ENCODE measurements at regions not wholly inside any gene's neighbourhood (a gene's known extent, or its start where the extent isn't known, plus 50 kb on each side); places are given as distances from the start of the nearest gene placed in this dataset.

DNA sequence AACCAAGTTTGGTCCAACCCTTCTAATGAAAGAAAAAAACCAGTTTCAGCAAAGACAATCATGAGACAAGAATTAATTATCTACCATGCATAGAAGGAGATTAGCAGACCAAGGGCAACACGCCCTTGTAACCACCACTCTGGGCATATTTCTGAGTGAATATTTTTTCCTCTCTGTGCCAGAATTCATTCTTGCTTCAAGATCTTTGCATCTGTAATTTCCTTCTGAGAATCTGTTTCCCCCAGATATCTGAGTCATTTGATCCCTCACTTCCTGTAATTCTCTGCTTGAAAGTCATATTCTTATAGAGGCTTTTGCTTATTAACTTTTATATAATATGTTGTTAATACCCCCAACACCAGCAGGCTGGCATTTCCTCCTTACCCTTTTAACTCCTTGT lies 243.7 kb downstream of the SLC16A7 start:
- Histone ChIP-seq H3K27ac (ENCODE audit: low read depth, low read length) (no peak overlapping the region), H3K27me3 (ENCODE audit: control insufficient read depth in 2 of 2, insufficient read depth in 2 of 2, low read length in 2 of 2) (no peaks in the 10 kb centered on the region), H3K9me3 (ENCODE audit: control insufficient read depth in 2 of 3, low read length in 3 of 3) (no peaks in the 10 kb centered on the region), H3K36me3 (ENCODE audit: control insufficient read depth in 2 of 3, insufficient read depth in 3 of 3, low read length in 3 of 3) (no peaks in the 10 kb centered on the region), H3K4me3 (ENCODE audit: low read length) (no peak overlapping the region), H3K4me1 (ENCODE audit: control insufficient read depth in 2 of 2, insufficient read depth in 2 of 2, low read length in 2 of 2) (no peaks in the 10 kb centered on the region)
- ATAC-seq, result no peak
- CTCF ChIA-PET, result no interaction called here
- peaks cover 5 to 32% (median 14%) of the 10 kb centered on the region in 5 donors for H3K27me3 Mint-ChIP-seq
- DNase-seq, result no peak
- no peak overlapping the region for H3K27ac Mint-ChIP-seq
- H3K4me1 Mint-ChIP-seq, result no peaks in the 10 kb centered on the region
- POLR2A ChIA-PET, result no interaction called here
- intact Hi-C loops (cut with micrococcal nuclease), result no loop called here
- no peak overlapping the region for H3K4me3 Mint-ChIP-seq
- H3K9me3 Mint-ChIP-seq, result no peaks in the 10 kb centered on the region
- no peaks in the 10 kb centered on the region for H3K36me3 Mint-ChIP-seq

DNA sequence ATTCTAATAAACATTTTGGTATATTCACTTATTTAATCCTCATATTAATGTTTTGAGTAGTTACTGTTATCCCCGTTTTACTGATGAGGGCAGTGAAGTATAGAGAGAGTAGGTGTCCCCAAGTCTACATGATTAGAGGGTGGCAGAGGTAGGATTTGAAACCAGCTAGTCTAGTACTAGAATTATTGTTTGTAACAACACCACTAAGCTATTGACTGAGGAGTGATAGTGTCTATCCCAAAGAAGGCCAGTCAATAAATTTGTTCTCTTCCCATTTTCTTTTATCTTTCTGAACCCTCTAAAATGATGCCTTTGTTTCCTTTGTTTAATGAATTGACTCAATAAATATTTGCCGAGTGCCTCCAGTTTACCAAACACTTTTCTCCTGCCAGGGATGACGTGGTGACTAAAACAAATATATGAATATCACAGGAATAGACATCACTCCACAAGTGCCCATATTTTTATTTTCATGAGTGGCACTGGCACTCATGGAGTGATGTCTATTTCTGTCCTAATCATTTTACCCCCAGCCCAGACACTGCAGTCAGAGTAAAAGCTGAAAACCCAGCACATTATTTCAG lies 247.5 kb downstream of the SLC16A7 start:
- DNase-seq (no peak), ATAC-seq (no peak)
- Mint-ChIP-seq H3K27ac (no peak overlapping the region), H3K27me3 (peaks cover 6 to 39% (median 18%) of the 10 kb centered on the region in 5 donors), H3K36me3 (no peaks in the 10 kb centered on the region), H3K9me3 (no peaks in the 10 kb centered on the region), H3K4me1 (no peaks in the 10 kb centered on the region), H3K4me3 (no peak overlapping the region)
- Histone ChIP-seq H3K4me1 (ENCODE audit: control insufficient read depth in 2 of 2, insufficient read depth in 2 of 2, low read length in 2 of 2) (no peaks in the 10 kb centered on the region), H3K4me3 (ENCODE audit: low read length) (no peak overlapping the region), H3K36me3 (ENCODE audit: control insufficient read depth in 2 of 3, insufficient read depth in 3 of 3, low read length in 3 of 3) (no peaks in the 10 kb centered on the region), H3K27ac (ENCODE audit: low read depth, low read length) (no peak overlapping the region), H3K27me3 (ENCODE audit: control insufficient read depth in 2 of 2, insufficient read depth in 2 of 2, low read length in 2 of 2) (no peaks in the 10 kb centered on the region), H3K9me3 (ENCODE audit: control insufficient read depth in 2 of 3, low read length in 3 of 3) (no peaks in the 10 kb centered on the region)
- CTCF ChIA-PET, result interaction anchor here (1.0 kb wide), 1 partner anchor 8 kb away, joined by 3 read pairs; no protein-coding TSS in a partner anchor
- intact Hi-C loops (cut with micrococcal nuclease), result no loop called here
- POLR2A ChIA-PET, result no interaction called here

DNA sequence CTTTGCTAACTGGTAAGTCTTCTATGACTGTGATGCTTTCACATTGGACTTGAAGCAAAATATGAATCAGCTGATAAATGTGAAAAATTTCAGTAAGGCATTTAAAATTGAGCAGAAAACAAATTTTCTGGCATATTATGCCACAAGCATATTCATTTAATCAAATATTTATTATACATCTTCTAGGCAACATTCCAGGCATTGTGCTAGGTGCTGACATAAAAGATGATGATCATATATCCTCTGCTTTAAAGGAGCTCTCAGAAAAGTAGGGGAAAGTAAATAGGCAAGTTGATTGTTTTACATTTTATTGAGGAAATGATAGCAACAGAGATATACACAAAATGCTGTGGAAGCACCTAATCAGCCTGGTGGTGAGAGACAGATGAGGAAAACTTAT lies 248.9 kb downstream of the SLC16A7 start:
- intact Hi-C loops (cut with micrococcal nuclease), result no loop called here
- Histone ChIP-seq H3K4me1 (ENCODE audit: control insufficient read depth in 2 of 2, insufficient read depth in 2 of 2, low read length in 2 of 2) (no peaks in the 10 kb centered on the region), H3K27me3 (ENCODE audit: control insufficient read depth in 2 of 2, insufficient read depth in 2 of 2, low read length in 2 of 2) (no peaks in the 10 kb centered on the region), H3K4me3 (ENCODE audit: low read length) (no peak overlapping the region), H3K9me3 (ENCODE audit: control insufficient read depth in 2 of 3, low read length in 3 of 3) (no peaks in the 10 kb centered on the region), H3K36me3 (ENCODE audit: control insufficient read depth in 2 of 3, insufficient read depth in 3 of 3, low read length in 3 of 3) (no peaks in the 10 kb centered on the region), H3K27ac (ENCODE audit: low read depth, low read length) (no peak overlapping the region)
- no peaks in the 10 kb centered on the region for H3K36me3 Mint-ChIP-seq
- DNase-seq (no peak), ATAC-seq (no peak)
- peaks cover 0 to 31% (median 13%) of the 10 kb centered on the region in 5 donors for H3K27me3 Mint-ChIP-seq
- no peaks in the 10 kb centered on the region for H3K4me1 Mint-ChIP-seq
- H3K9me3 Mint-ChIP-seq, result no peaks in the 10 kb centered on the region
- H3K4me3 Mint-ChIP-seq, result no peak overlapping the region
- POLR2A ChIA-PET, result no interaction called here
- H3K27ac Mint-ChIP-seq, result no peak overlapping the region
- CTCF ChIA-PET, result interaction anchor here (1.0 kb wide), 1 partner anchor 10 kb away, joined by 3 read pairs; no protein-coding TSS in a partner anchor

DNA sequence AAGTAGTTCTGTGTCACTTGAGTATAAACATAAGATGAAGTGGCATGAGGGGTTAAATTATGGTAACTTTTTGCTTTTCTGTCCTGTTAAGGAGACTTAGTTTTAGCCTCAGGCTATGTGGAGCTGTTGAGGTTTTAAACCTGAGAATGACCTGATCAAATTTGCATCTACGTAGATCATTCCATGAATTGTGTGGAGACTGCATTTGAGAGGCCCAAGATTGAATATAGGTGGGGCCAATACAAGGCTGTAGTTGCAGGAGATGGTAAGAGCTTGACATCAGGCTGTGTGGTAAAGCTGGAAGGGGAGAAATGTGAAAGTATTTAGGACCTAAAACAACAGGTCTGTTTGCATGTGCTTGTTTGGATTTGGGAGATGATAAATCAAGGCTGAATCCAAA lies 249.5 kb downstream of the SLC16A7 start:
- ATAC-seq, result no peak
- ChIA-PET CTCF (no interaction called here), POLR2A (no interaction called here)
- no peak overlapping the region for H3K27ac ChIP-seq (ENCODE audit: low read depth, low read length)
- Mint-ChIP-seq H3K9me3 (peaks cover 0 to 4% (median 0%) of the 10 kb centered on the region in 11 donors), H3K4me1 (no peaks in the 10 kb centered on the region), H3K36me3 (no peaks in the 10 kb centered on the region), H3K27ac (no peak overlapping the region), H3K4me3 (no peak overlapping the region), H3K27me3 (peaks cover 0 to 31% (median 13%) of the 10 kb centered on the region in 5 donors)
- intact Hi-C loops (cut with micrococcal nuclease), result no loop called here
- no peaks in the 10 kb centered on the region for H3K36me3 ChIP-seq (ENCODE audit: control insufficient read depth in 2 of 3, insufficient read depth in 3 of 3, low read length in 3 of 3)
- no peak overlapping the region for H3K4me3 ChIP-seq (ENCODE audit: low read length)
- DNase-seq, result no peak
- H3K4me1 ChIP-seq (ENCODE audit: control insufficient read depth in 2 of 2, insufficient read depth in 2 of 2, low read length in 2 of 2), result no peaks in the 10 kb centered on the region
- no peaks in the 10 kb centered on the region for H3K27me3 ChIP-seq (ENCODE audit: control insufficient read depth in 2 of 2, insufficient read depth in 2 of 2, low read length in 2 of 2)
- no peaks in the 10 kb centered on the region for H3K9me3 ChIP-seq (ENCODE audit: control insufficient read depth in 2 of 3, low read length in 3 of 3)

DNA sequence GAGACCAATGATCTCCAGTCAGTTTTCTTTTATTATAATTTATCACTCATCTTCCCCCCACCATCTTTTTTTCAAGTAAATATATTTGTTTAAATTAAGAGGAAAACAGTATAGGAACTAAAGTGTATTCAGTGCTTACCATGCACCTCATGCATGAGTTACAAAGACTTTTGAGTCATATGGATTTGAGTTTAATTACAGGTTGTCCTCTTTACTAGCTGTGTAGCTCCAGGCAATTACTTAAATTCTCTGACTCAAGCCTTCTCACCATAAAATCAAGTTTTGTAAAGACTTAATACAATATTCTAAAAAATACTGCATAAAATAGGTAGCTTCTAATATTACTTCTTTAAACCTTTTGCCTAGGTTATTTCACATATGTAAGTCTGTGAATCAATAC lies 251.3 kb downstream of the SLC16A7 start:
- H3K36me3 Mint-ChIP-seq, result no peaks in the 10 kb centered on the region
- peaks cover 0 to 4% (median 0%) of the 10 kb centered on the region in 11 donors for H3K9me3 Mint-ChIP-seq

DNA sequence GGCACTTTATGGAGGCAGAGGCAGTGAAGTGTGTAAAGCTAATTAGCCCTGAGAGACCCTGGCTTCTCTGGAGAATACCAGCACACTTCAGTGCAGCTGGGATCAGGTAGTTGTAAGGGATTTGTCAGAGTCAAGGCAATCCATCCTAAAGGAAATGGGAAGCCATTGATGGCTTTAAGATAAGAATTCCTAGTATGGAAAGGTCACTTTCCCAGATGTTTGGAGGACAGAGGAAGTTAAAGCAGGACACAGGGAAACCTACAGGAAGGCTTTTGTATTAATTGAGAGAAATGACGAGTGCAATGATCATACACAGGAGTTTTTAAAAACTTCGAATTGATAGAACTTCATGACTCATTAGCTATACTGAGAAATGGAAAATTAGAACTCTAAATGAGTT lies 254.4 kb downstream of the SLC16A7 start:
- H3K9me3 Mint-ChIP-seq, result peaks cover 0 to 4% (median 0%) of the 10 kb centered on the region in 11 donors
- H3K27me3 Mint-ChIP-seq, result peaks cover 0 to 14% (median 4%) of the 10 kb centered on the region in 5 donors
- no peak overlapping the region for H3K27ac Mint-ChIP-seq
- H3K4me3 Mint-ChIP-seq, result no peak overlapping the region
- Histone ChIP-seq H3K27me3 (ENCODE audit: control insufficient read depth in 2 of 2, insufficient read depth in 2 of 2, low read length in 2 of 2) (no peaks in the 10 kb centered on the region), H3K36me3 (ENCODE audit: control insufficient read depth in 2 of 3, insufficient read depth in 3 of 3, low read length in 3 of 3) (no peaks in the 10 kb centered on the region), H3K4me3 (ENCODE audit: low read length) (no peak overlapping the region), H3K27ac (ENCODE audit: low read depth, low read length) (no peak overlapping the region), H3K9me3 (ENCODE audit: control insufficient read depth in 2 of 3, low read length in 3 of 3) (no peaks in the 10 kb centered on the region), H3K4me1 (ENCODE audit: control insufficient read depth in 2 of 2, insufficient read depth in 2 of 2, low read length in 2 of 2) (no peaks in the 10 kb centered on the region)
- intact Hi-C loops (cut with micrococcal nuclease), result no loop called here
- ATAC-seq (no peak), DNase-seq (no peak)
- CTCF ChIA-PET, result no interaction called here
- POLR2A ChIA-PET, result no interaction called here
- H3K36me3 Mint-ChIP-seq, result no peaks in the 10 kb centered on the region
- H3K4me1 Mint-ChIP-seq, result no peaks in the 10 kb centered on the region

More for the DNA sequence above, 251.3 kb downstream of the SLC16A7 start:
- Mint-ChIP-seq H3K4me1 (no peaks in the 10 kb centered on the region), H3K4me3 (no peak overlapping the region), H3K27ac (no peak overlapping the region), H3K27me3 (peaks cover 0 to 30% (median 9%) of the 10 kb centered on the region in 5 donors)
- Histone ChIP-seq H3K4me3 (ENCODE audit: low read length) (no peak overlapping the region), H3K9me3 (ENCODE audit: control insufficient read depth in 2 of 3, low read length in 3 of 3) (no peaks in the 10 kb centered on the region), H3K27me3 (ENCODE audit: control insufficient read depth in 2 of 2, insufficient read depth in 2 of 2, low read length in 2 of 2) (no peaks in the 10 kb centered on the region), H3K36me3 (ENCODE audit: control insufficient read depth in 2 of 3, insufficient read depth in 3 of 3, low read length in 3 of 3) (no peaks in the 10 kb centered on the region), H3K27ac (ENCODE audit: low read depth, low read length) (no peak overlapping the region), H3K4me1 (ENCODE audit: control insufficient read depth in 2 of 2, insufficient read depth in 2 of 2, low read length in 2 of 2) (no peaks in the 10 kb centered on the region)
- POLR2A ChIA-PET, result no interaction called here
- CTCF ChIA-PET, result no interaction called here
- intact Hi-C loops (cut with micrococcal nuclease), result no loop called here
- ATAC-seq (no peak), DNase-seq (no peak)

DNA sequence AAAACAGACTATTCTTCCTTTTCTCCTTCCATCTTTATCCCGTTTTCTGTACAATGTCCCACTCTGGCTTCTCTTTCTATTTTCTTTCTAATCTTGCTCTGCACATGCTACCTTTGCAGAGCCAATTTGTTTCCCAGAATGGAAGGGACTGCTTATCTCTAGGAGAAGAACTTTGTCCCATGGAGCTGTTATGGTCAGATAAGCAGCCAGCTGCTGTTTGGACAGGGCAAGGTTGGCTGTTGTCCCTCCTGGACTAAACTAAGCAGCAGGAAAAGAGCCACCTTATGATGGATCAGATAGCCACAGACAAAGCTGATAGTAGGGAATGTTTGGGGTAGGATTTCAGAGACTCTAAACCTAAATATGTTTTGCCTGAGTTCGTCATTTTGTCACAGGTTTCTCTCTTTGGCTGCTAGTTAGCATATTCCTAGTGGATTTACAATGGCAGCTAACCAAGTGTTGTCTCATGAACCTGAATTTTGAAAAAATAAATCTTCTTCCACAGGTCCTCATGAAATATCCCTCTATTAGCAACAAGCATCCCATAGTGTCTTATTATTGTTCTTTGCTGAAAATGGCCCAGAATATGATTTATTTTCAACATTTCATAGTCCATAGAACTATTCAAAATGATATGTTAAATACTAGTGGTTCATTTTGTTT lies 262.8 kb downstream of the SLC16A7 start:
- CTCF ChIA-PET, result no interaction called here
- no peaks in the 10 kb centered on the region for H3K4me1 Mint-ChIP-seq
- no peak for DNase-seq
- no peaks in the 10 kb centered on the region for H3K4me1 ChIP-seq (ENCODE audit: control insufficient read depth in 2 of 2, insufficient read depth in 2 of 2, low read length in 2 of 2)
- no peaks in the 10 kb centered on the region for H3K9me3 ChIP-seq (ENCODE audit: control insufficient read depth in 2 of 3, low read length in 3 of 3)
- peaks cover 0 to 24% (median 13%) of the 10 kb centered on the region in 5 donors for H3K27me3 Mint-ChIP-seq
- ATAC-seq, result no peak
- no peak overlapping the region for H3K4me3 ChIP-seq (ENCODE audit: low read length)
- H3K27me3 ChIP-seq (ENCODE audit: control insufficient read depth in 2 of 2, insufficient read depth in 2 of 2, low read length in 2 of 2), result no peaks in the 10 kb centered on the region
- intact Hi-C loops (cut with micrococcal nuclease), result no loop called here
- POLR2A ChIA-PET, result no interaction called here
- no peak overlapping the region for H3K27ac ChIP-seq (ENCODE audit: low read depth, low read length)
- H3K4me3 Mint-ChIP-seq, result no peak overlapping the region
- no peak overlapping the region for H3K27ac Mint-ChIP-seq
- no peaks in the 10 kb centered on the region for H3K36me3 Mint-ChIP-seq
- H3K9me3 Mint-ChIP-seq, result peaks cover 0 to 22% (median 10%) of the 10 kb centered on the region in 11 donors
- H3K36me3 ChIP-seq (ENCODE audit: control insufficient read depth in 2 of 3, insufficient read depth in 3 of 3, low read length in 3 of 3), result no peaks in the 10 kb centered on the region

Data from naive thymus-derived CD4-positive, alpha-beta T cell (primary cell).